Activated naive CD4-positive, alpha-beta T cell treated with Interleukin-2 at 50 U/mL for 16 hours (primary cell): ENCODE measurements at regions not wholly inside any gene's neighbourhood (a gene's known extent, or its start where the extent isn't known, plus 50 kb on each side); places are given as distances from the start of the nearest gene placed in this dataset.

Source experiments
- DNase-seq: peaks from one replicate; pipeline ENCODE4 v3.0.0-alpha.2; 2020

GRCh38 chr17:6208608-6209180 is 138.5 kb downstream of the WSCD1 start:
- no peak for DNase-seq

GRCh38 chr17:6205525-6205924 is 135.3 kb downstream of the WSCD1 start:
- DNase-seq = no peak

- DNase-seq = no peak
These were observed 134.9 kb downstream of the WSCD1 start for GRCh38 chr17:6205033-6205432.

GRCh38 chr17:6204203-6204722 is 134.1 kb downstream of the WSCD1 start:
- no peak for DNase-seq

DNA sequence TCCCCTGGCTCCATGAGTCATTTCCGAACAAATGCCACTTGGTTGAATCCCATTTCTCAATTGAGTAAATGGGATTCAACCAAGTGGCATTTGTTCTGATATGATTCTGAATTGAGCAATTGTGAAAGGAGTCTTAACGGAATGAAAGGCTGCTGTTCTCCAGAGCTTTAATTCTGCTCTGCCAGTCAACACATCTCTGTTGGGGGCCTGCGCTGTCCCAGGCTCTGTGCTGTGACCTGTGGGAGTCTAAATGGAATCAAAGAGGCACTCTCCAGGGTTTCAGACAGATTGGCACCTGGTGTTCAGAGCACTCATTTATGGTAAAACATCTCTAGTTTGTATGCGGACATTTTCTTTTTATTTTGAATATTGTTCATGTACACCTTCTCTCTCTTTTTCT is 126.2 kb downstream of the WSCD1 start:
- no peak for DNase-seq

DNA sequence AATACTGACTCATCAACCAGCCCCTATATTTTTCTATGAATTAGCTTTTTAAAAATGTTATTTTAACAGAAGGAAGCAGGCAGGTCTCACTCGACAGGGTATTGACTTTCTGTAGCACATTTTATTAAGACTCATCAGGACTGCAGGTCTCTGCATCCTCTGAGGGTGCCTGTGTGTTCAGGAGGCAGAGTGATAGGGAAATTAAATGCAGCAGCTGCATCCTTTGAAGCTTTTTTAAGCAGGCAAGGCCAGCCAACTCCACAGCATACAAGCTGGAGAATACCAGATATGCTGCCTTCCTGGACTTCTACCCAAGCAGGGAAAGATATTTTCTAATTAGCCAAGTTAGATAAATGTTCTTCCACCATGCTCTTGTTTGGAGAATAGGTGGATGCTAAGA is 124.9 kb downstream of the WSCD1 start:
- no peak for DNase-seq

- DNase-seq = no peak
These were observed 121.5 kb downstream of the WSCD1 start for GRCh38 chr17:6191405-6192324.

DNA sequence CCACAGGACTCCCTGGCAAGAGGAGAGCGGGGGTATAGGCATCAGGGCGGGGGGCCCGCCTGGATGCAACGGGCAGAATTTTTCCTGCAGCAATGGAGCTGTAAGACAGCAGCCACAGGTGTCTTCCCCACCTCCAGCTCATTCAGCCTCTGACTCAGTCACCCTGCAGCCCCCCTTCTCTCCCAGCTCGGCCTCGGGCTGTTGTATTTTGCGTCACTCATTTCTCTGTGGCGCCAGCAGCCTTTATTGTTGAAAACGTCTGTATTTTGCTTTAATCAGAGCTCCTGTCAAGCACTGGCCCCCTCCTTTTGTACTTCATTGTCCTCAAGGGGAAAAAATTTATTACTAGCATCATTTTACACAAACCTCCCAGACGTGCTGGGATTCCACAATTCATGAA is 117.7 kb downstream of the WSCD1 start:
- DNase-seq = no peak

DNA sequence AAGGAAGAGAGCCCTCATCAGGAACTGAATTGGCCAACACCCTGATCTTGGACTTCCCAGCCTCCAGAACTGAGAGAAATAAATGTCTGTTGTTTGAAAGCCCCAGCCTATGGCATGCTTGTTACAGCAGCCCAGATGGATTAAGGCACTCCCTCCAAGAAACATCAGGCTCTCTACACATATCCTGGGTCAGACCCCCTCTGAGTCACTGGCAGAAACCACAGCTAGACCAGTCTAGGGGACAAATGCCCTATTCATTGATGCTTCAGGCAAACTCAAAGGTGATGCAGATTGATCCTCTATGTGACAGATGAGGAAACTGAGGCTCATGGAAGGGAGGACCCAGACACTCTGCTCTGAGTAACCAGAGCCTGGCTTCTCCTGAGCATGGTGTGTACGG is 116.8 kb downstream of the WSCD1 start:
- DNase-seq = no peak

- DNase-seq = no peak
These were observed 114.3 kb downstream of the WSCD1 start for GRCh38 chr17:6184508-6184907.

DNA sequence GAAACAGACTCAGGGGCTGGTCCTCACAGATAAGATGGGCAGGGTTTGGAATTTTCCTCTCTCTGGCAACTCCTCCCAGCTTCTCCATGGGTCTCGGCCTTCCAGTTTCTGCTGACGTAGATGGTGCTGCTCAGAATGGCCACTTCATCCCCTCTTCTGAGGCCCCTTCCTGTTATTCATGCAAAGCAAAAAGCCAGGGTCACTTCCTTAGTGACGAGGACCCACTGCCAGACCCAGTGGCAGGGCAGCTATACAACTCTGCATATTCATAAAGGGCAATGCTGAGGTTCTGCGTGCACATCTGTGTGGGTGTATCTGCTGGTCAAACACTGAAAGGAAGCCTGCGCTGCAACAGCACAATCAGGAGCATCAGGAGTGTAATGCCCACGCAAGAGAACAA is 108.8 kb downstream of the WSCD1 start:
- no peak for DNase-seq

- no peak for DNase-seq
These were observed 107.9 kb downstream of the WSCD1 start for GRCh38 chr17:6177941-6178694.
